K562 (cell line): ENCODE measurements at regions not wholly inside any gene's neighbourhood (a gene's known extent, or its start where the extent isn't known, plus 50 kb on each side); places are given as distances from the start of the nearest gene placed in this dataset.

Experiments
- ATAC-seq: fragments of 200-7000 bp; cut with Tn5 transposase; 3 replicates; pipeline ENCODE4 v1.9.1; 2020; ENCODE audit warnings: moderate library complexity
- BruUV-seq: library from RNA; stranded (reverse); fragments of 400-500 nt; replicated peaks from 2 replicates; lab custom pipeline; 2021; lab: Mats Ljungman, UMichigan
- CTCF ChIA-PET: fragments of 300-600 bp; formaldehyde crosslinking; extraction: SDS; loops from one replicate; lab custom pipeline; 2021; ENCODE audit warnings: low intra/inter-chr PET ratio; lab: Yijun Ruan, JAX
- POLR2A ChIA-PET: fragments of 300-600, 350-650 bp; sonication (Branson Sonifier 250); formaldehyde crosslinking; extraction: SDS; loops from one replicate; lab custom pipeline; 2021; ENCODE audit warnings: antibody characterized with exemption, inconsistent platforms; lab: Yijun Ruan, JAX
- DNase-seq, 4 experiments: peaks; one replicate each; pipeline versions ENCODE4 v3.0.0 to v3.0.0-alpha.2; 2011 to 2018; ENCODE audit warnings: low spot score in 3 of 4, mixed read lengths in 3 of 4; ENCODE audit errors: extremely low read depth in 1 of 4
- FAIRE-seq: peaks from 2 replicates; lab custom pipeline; 2011; peaks lifted over from hg19 to GRCh38; lab: Jason Lieb, UNC
- H2AFZ ChIP-seq: 2 replicates; pipeline ENCODE4 v1.6.0; 2011; ENCODE audit warnings: low read depth, low read length, control low read depth, inconsistent platforms
- H3K27ac ChIP-seq: fragments of 200-600 bp; 3 replicates; pipeline ENCODE4 v1.8.0; 2011; ENCODE audit warnings: low read depth, mild to moderate bottlenecking, control low read depth, inconsistent platforms, low read length, moderate library complexity, mixed read lengths; ENCODE audit errors: extremely low read depth
- H3K27me3 ChIP-seq, 2 experiments: fragments of 300-600 bp in 1 of 2; 2 replicates in 1 of 2; 3 replicates in 1 of 2; pipeline versions ENCODE4 v1.6.0 to v1.8.0; 2011; ENCODE audit warnings: inconsistent platforms in 2 of 2, low read length in 2 of 2, mild to moderate bottlenecking in 1 of 2, mixed read lengths in 1 of 2, moderate library complexity in 1 of 2; ENCODE audit not compliant: control insufficient read depth in 2 of 2, insufficient read depth in 2 of 2
- H3K36me3 ChIP-seq: fragments of 300-600 bp; 3 replicates; pipeline ENCODE4 v1.8.0; 2011; ENCODE audit warnings: mild to moderate bottlenecking, low read length, inconsistent platforms; ENCODE audit not compliant: control insufficient read depth, insufficient read depth
- H3K4me1 ChIP-seq, 2 experiments: fragments of 200-600 bp in 1 of 2; replicated peaks in 1 of 2; 2 replicates in 1 of 2; 3 replicates in 1 of 2; pipeline versions ENCODE4 v1.5.1 to v1.8.0; 2011; ENCODE audit warnings: inconsistent platforms in 2 of 2, low read length in 2 of 2, mild to moderate bottlenecking in 1 of 2, mixed read lengths in 1 of 2, moderate library complexity in 1 of 2; ENCODE audit not compliant: control insufficient read depth in 2 of 2, insufficient read depth in 2 of 2
- H3K4me2 ChIP-seq: 2 replicates; pipeline ENCODE4 v1.6.1; 2011; ENCODE audit warnings: low read length, control low read depth, inconsistent platforms, mixed read lengths; ENCODE audit not compliant: insufficient read depth
- H3K4me3 ChIP-seq: fragments of 200-600 bp; sonication (generic), shearing (Covaris generic); 2 replicates; pipeline ENCODE4 v1.5.1; 2016; ENCODE audit warnings: control low read depth, inconsistent platforms
- H3K79me2 ChIP-seq: fragments of 200-600 bp; 3 replicates; pipeline ENCODE4 v1.8.0; 2011; ENCODE audit warnings: low read length, inconsistent platforms; ENCODE audit not compliant: control insufficient read depth, insufficient read depth
- H3K9ac ChIP-seq, 2 experiments: 2 replicates each; pipeline versions ENCODE4 v1.6.0 to v1.6.1; 2011; ENCODE audit warnings: low read depth in 2 of 2, low read length in 2 of 2, control low read depth in 1 of 2, inconsistent platforms in 1 of 2, mild to moderate bottlenecking in 1 of 2, mixed read lengths in 1 of 2; ENCODE audit not compliant: insufficient read depth in 1 of 2
- H3K9me1 ChIP-seq: one replicate; pipeline ENCODE4 v1.6.0; 2011; ENCODE audit warnings: inconsistent platforms, mild to moderate bottlenecking, low read length, moderate library complexity; ENCODE audit not compliant: control insufficient read depth, insufficient read depth
- H3K9me3 ChIP-seq: replicated peaks from 2 replicates; pipeline ENCODE4 v1.5.1; 2011; ENCODE audit warnings: low read depth, low read length, inconsistent platforms; ENCODE audit not compliant: control insufficient read depth, insufficient read depth
- H4K20me1 ChIP-seq: replicated peaks from 2 replicates; pipeline ENCODE4 v1.6.1; 2011; ENCODE audit warnings: low read length, inconsistent platforms, mixed read lengths; ENCODE audit not compliant: control insufficient read depth, insufficient read depth
- DACH1 ChIP-seq: fragments of 450-650 bp; IDR thresholded peaks from 2 replicates; pipeline ENCODE4 v1.6.1; 2018; ENCODE audit not compliant: partially characterized antibody
- KDM1A ChIP-seq, 2 experiments: fragments of 450-650 bp; IDR thresholded peaks; 2 replicates each; pipeline ENCODE4 v1.6.1; 2016; ENCODE audit warnings: mild to moderate bottlenecking in 2 of 2
- KLF16 ChIP-seq: IDR thresholded peaks from 2 replicates; pipeline ENCODE4 v1.6.1; 2016; ENCODE audit warnings: antibody characterized with exemption
- RBM25 ChIP-seq: fragments of 200-400 bp; formaldehyde crosslinking; IDR thresholded peaks from 2 replicates; pipeline ENCODE4 v1.6.1; 2018; ENCODE audit warnings: low read length, low read depth, moderate library complexity; ENCODE audit not compliant: severe bottlenecking
- SMC3 ChIP-seq: conservative IDR thresholded peaks from 2 replicates; pipeline ENCODE4 v1.6.1; 2011; ENCODE audit warnings: low read depth, low read length, improper control_type of control experiment; ENCODE audit not compliant: insufficient read depth
- ZFPM2 ChIP-seq: fragments of 250-450 bp; sonication (Bioruptor Pico); IDR thresholded peaks from 2 replicates; pipeline ENCODE4 v1.5.1; 2022; ENCODE audit warnings: mild to moderate bottlenecking
- ZNF253 ChIP-seq: fragments of 250-450 bp; sonication (Bioruptor Pico); conservative IDR thresholded peaks from 2 replicates; pipeline ENCODE4 v1.6.1; 2021; ENCODE audit warnings: mild to moderate bottlenecking
- whole genome bisulfite sequencing: fragments of 100-300 bp; shearing (Covaris generic); methylation state at CpG from one replicate; pipeline ENCODE4 v1.1.6; 2016; ENCODE audit warnings: low coverage, mixed read lengths; ENCODE audit not compliant: insufficient coverage; ENCODE audit errors: missing lambda C conversion rate; 5-methylcytosine and 5-hydroxymethylcytosine counted together
- in situ Hi-C: fragments of 300-500 bp; cut with MboI; formaldehyde crosslinking; loops from 4 replicates; pipeline ENCODE4 v1.15.0; 2018; ENCODE audit warnings: inconsistent platforms, mixed read lengths
- intact Hi-C: fragments of 100-400 bp; cut with micrococcal nuclease; formaldehyde crosslinking; loops from 2 replicates; pipeline ENCODE4 v1.14.2; 2022
- TF ChIP-seq, protein P1 (sequence below): IDR thresholded peaks from 2 replicates; pipeline ENCODE4 v1.6.1; 2012; ENCODE audit warnings: low read depth, low read length, improper control_type of control experiment, borderline replicate concordance
- TF ChIP-seq, protein P2 (sequence below): fragments of 450-650 bp; formaldehyde crosslinking; IDR thresholded peaks from 2 replicates; pipeline ENCODE4 v1.4.0; 2020; ENCODE audit warnings: mild to moderate bottlenecking, moderate library complexity
- TF ChIP-seq, protein P3 (sequence below), 2 experiments: fragments of 450-650 bp in 1 of 2; sonication (generic) in 1 of 2; formaldehyde crosslinking; conservative IDR thresholded peaks; 2 replicates each; pipeline versions ENCODE4 v1.4.0 to v1.8.1; 2020 to 2022; ENCODE audit warnings: mild to moderate bottlenecking in 1 of 2, missing genetic modification reagents in 1 of 2
- TF ChIP-seq, protein P4 (sequence below): sonication (generic); formaldehyde crosslinking; IDR thresholded peaks from 2 replicates; pipeline ENCODE4 v1.8.0; 2022; ENCODE audit warnings: mild to moderate bottlenecking, missing genetic modification reagents
- TF ChIP-seq, protein P5 (sequence below): sonication (generic); formaldehyde crosslinking; IDR thresholded peaks from 2 replicates; pipeline ENCODE4 v1.8.0; 2022; ENCODE audit warnings: missing genetic modification reagents, mild to moderate bottlenecking, borderline replicate concordance
- TF ChIP-seq, protein P6 (sequence below): fragments of 450-650 bp; IDR thresholded peaks from 2 replicates; pipeline ENCODE4 v1.6.1; 2016; ENCODE audit warnings: mild to moderate bottlenecking

DNA sequence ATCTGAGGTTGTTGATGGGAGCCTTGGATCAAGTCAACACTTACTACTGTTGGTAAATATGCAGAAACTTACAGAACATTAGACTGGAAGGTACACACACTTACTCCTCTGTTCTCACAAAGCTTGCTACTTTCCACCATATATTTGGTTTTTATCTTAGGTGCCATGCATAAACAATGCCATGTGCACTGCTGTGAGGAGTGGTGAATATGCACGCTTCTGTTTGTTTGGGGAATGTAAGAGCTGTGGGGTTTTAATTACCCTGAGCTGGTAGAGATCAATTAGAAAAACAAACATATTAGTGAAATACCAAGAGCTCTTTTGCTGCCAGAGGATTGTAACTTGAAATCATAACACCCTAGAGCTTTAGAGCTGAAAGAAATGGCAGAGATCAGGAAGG, 79.8 kb upstream of the ARID5B start (continued):
- TF ChIP-seq, protein P1, sequence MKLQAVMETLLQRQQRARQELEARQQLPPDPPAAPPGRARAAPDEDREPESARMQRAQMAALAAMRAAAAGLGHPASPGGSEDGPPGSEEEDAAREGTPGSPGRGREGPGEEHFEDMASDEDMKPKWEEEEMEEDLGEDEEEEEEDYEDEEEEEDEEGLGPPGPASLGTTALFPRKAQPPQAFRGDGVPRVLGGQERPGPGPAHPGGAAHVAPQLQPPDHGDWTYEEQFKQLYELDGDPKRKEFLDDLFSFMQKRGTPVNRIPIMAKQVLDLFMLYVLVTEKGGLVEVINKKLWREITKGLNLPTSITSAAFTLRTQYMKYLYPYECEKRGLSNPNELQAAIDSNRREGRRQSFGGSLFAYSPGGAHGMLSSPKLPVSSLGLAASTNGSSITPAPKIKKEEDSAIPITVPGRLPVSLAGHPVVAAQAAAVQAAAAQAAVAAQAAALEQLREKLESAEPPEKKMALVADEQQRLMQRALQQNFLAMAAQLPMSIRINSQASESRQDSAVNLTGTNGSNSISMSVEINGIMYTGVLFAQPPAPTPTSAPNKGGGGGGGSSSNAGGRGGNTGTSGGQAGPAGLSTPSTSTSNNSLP: no peak
- no peak for TF ChIP-seq DACH1

DNA sequence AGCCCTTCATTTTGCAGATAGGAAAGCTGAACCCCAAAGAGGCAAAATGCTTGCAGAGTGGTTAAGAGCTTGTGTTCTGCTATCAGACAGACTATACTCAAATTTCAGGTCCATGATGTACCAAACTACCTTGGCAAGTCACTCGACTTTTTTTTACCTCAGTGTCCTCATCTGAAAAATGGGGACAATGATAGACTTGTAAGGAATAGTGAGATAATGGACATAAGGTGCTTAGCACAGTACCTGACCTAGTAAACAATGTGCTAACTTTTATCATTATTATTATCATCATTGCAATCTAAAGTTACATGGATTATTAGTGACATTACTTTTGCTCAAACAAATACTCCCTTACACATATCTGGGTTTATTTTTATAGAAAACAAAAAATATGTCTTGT, 79.4 kb upstream of the ARID5B start:
- H3K27me3 ChIP-seq: no peaks in the 10 kb centered on the region
- H3K9me3 ChIP-seq: peaks cover 3% of the 10 kb centered on the region
- no peaks in the 10 kb centered on the region for H4K20me1 ChIP-seq
- WGBS: 0% methylated on average over 1 of the region's 1 CpG
- ChIA-PET POLR2A (interaction anchor here (1.1 to 1.7 kb wide), 5 partner anchors 9 to 71 kb away, joined by 4 to 7 read pairs (median 5); no protein-coding TSS in a partner anchor), CTCF (no interaction called here)
- no peaks in the 10 kb centered on the region for H3K79me2 ChIP-seq
- H3K4me1 ChIP-seq: peaks cover 3 to 26% of the 10 kb centered on the region in 2 experiments; a peak in 4 of 5 replicates
- BruUV-seq: no TSS peak
- in situ Hi-C loops (no loop called here), intact Hi-C loops (no loop called here)
- peak overlapping the region; percentile 81 for H2AFZ ChIP-seq
- H3K4me2 ChIP-seq: no peak overlapping the region
- ATAC-seq: no peak
- H3K4me3 ChIP-seq: no peak overlapping the region
- FAIRE-seq: no peak
- no peaks in the 10 kb centered on the region for H3K36me3 ChIP-seq
- DNase-seq: no peak
- H3K27ac ChIP-seq: no peak overlapping the region
- H3K9ac ChIP-seq: no peak overlapping the region
- H3K9me1 ChIP-seq: no peaks in the 10 kb centered on the region
- TF ChIP-seq, protein P2, sequence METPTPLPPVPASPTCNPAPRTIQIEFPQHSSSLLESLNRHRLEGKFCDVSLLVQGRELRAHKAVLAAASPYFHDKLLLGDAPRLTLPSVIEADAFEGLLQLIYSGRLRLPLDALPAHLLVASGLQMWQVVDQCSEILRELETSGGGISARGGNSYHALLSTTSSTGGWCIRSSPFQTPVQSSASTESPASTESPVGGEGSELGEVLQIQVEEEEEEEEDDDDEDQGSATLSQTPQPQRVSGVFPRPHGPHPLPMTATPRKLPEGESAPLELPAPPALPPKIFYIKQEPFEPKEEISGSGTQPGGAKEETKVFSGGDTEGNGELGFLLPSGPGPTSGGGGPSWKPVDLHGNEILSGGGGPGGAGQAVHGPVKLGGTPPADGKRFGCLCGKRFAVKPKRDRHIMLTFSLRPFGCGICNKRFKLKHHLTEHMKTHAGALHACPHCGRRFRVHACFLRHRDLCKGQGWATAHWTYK (CRISPR knock-in tag): no peak
- TF ChIP-seq RBM25 (peak; percentile 99), KLF16 (no peak), KDM1A (IDR thresholded peaks at IDR 0.05) (peak; percentile 83 to 93), ZFPM2 (CRISPR knock-in tag) (no peak), ZNF253 (CRISPR knock-in tag) (no peak), SMC3 (no peak)
- TF ChIP-seq, protein P3, sequence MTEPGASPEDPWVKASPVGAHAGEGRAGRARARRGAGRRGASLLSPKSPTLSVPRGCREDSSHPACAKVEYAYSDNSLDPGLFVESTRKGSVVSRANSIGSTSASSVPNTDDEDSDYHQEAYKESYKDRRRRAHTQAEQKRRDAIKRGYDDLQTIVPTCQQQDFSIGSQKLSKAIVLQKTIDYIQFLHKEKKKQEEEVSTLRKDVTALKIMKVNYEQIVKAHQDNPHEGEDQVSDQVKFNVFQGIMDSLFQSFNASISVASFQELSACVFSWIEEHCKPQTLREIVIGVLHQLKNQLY (CRISPR knock-in tag; conservative IDR thresholded peaks at IDR 0.05): no peak
- TF ChIP-seq, protein P4, sequence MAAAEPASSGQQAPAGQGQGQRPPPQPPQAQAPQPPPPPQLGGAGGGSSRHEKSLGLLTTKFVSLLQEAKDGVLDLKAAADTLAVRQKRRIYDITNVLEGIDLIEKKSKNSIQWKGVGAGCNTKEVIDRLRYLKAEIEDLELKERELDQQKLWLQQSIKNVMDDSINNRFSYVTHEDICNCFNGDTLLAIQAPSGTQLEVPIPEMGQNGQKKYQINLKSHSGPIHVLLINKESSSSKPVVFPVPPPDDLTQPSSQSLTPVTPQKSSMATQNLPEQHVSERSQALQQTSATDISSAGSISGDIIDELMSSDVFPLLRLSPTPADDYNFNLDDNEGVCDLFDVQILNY: no peak
- TF ChIP-seq, protein P5, sequence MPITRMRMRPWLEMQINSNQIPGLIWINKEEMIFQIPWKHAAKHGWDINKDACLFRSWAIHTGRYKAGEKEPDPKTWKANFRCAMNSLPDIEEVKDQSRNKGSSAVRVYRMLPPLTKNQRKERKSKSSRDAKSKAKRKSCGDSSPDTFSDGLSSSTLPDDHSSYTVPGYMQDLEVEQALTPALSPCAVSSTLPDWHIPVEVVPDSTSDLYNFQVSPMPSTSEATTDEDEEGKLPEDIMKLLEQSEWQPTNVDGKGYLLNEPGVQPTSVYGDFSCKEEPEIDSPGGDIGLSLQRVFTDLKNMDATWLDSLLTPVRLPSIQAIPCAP: no peak
- TF ChIP-seq, protein P6, sequence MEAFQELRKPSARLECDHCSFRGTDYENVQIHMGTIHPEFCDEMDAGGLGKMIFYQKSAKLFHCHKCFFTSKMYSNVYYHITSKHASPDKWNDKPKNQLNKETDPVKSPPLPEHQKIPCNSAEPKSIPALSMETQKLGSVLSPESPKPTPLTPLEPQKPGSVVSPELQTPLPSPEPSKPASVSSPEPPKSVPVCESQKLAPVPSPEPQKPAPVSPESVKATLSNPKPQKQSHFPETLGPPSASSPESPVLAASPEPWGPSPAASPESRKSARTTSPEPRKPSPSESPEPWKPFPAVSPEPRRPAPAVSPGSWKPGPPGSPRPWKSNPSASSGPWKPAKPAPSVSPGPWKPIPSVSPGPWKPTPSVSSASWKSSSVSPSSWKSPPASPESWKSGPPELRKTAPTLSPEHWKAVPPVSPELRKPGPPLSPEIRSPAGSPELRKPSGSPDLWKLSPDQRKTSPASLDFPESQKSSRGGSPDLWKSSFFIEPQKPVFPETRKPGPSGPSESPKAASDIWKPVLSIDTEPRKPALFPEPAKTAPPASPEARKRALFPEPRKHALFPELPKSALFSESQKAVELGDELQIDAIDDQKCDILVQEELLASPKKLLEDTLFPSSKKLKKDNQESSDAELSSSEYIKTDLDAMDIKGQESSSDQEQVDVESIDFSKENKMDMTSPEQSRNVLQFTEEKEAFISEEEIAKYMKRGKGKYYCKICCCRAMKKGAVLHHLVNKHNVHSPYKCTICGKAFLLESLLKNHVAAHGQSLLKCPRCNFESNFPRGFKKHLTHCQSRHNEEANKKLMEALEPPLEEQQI: peak; percentile 58; the same call in 1 of the 2 replicates
